Activated CD4-positive, CD25-positive, alpha-beta regulatory T cell treated with anti-CD3 and anti-CD28 coated beads, Interleukin-2, amount 50 U/mL, for 16 hours (primary cell): ENCODE measurements at regions not wholly inside any gene's neighbourhood (a gene's known extent, or its start where the extent isn't known, plus 50 kb on each side); places are given as distances from the start of the nearest gene placed in this dataset.

Source experiments
- DNase-seq: peaks from one replicate; pipeline ENCODE4 v3.0.0-alpha.2; 2020; ENCODE audit warnings: low read depth, low spot score

GRCh38 chr11:103530257-103530656, 421.0 kb downstream of the DYNC2H1 start:
- DNase-seq = no peak

- no peak for DNase-seq
Measured at GRCh38 chr11:103532133-103532788, 423.0 kb downstream of the DYNC2H1 start.

GRCh38 chr11:103534191-103534590, 425.0 kb downstream of the DYNC2H1 start:
- no peak for DNase-seq

GRCh38 chr11:103534959-103535358, 425.7 kb downstream of the DYNC2H1 start:
- no peak for DNase-seq

GRCh38 chr11:103536335-103536722, 427.1 kb downstream of the DYNC2H1 start:
- no peak for DNase-seq

GRCh38 chr11:103537904-103538502, 428.8 kb downstream of the DYNC2H1 start:
- DNase-seq = no peak

GRCh38 chr11:103539166-103539565, 429.9 kb downstream of the DYNC2H1 start:
- DNase-seq = no peak

GRCh38 chr11:103541186-103541795, 432.1 kb downstream of the DYNC2H1 start:
- no peak for DNase-seq

- no peak for DNase-seq
Measured at GRCh38 chr11:103542851-103543250, 433.6 kb downstream of the DYNC2H1 start.

- no peak for DNase-seq
Measured at GRCh38 chr11:103543456-103543855, 434.2 kb downstream of the DYNC2H1 start.

GRCh38 chr11:103544874-103545273, 435.6 kb downstream of the DYNC2H1 start:
- DNase-seq = no peak

- no peak for DNase-seq
Measured at GRCh38 chr11:103545551-103545950, 436.3 kb downstream of the DYNC2H1 start.

- no peak for DNase-seq
Measured at GRCh38 chr11:103546236-103546635, 437.0 kb downstream of the DYNC2H1 start.

GRCh38 chr11:103547024-103547423, 437.8 kb downstream of the DYNC2H1 start:
- DNase-seq = no peak

- DNase-seq = no peak
Measured at GRCh38 chr11:103547691-103548090, 438.5 kb downstream of the DYNC2H1 start.

GRCh38 chr11:103548838-103549237, 439.6 kb downstream of the DYNC2H1 start:
- DNase-seq = no peak

GRCh38 chr11:103550811-103551210, 441.6 kb downstream of the DYNC2H1 start:
- no peak for DNase-seq

GRCh38 chr11:103552086-103552485, 442.9 kb downstream of the DYNC2H1 start:
- DNase-seq = no peak

- no peak for DNase-seq
Measured at GRCh38 chr11:103556171-103556570, 446.9 kb downstream of the DYNC2H1 start.

- no peak for DNase-seq
Measured at GRCh38 chr11:103566116-103566515, 456.9 kb downstream of the DYNC2H1 start.

GRCh38 chr11:103581760-103582159, 454.7 kb upstream of the DDI1 start:
- DNase-seq = no peak

- no peak for DNase-seq
Measured at GRCh38 chr11:103582351-103582909, 454.0 kb upstream of the DDI1 start.

GRCh38 chr11:103584021-103584420, 452.4 kb upstream of the DDI1 start:
- no peak for DNase-seq
